ENCODE measurements at regions not wholly inside any gene's neighbourhood (a gene's known extent, or its start where the extent isn't known, plus 50 kb on each side); places are given as distances from the start of the nearest gene placed in this dataset.
"Not testable (repeated sequence)": the region's sequence is repeated elsewhere in the genome, so short reads cannot be mapped to it uniquely, and the experiment has no call there.

DNA sequence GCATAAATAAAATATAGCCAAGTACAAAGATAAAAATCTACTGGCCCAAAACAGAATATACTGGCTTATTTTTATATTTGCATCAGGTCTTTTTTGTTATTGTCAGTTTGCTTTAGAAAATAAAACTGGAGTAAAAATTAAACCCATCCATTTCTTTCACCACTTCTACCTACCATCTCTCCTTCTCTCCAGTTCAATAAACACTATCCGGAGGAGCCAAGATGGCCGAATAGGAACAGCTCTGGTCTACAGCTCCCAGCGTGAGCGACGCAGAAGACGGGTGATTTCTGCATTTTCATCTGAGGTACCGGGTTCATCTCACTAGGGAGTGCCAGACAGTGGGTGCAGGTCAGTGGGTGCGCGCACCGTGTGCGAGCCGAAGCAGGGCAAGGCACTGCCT lies 106.2 kb upstream of the NOL4 start:
- TF ChIP-seq POLR2A, CTCF (IDR thresholded peaks at IDR 0.05): not testable (repeated sequence)

Measured in uterus (tissue), 2 donors.